ENCODE measurements at regions not wholly inside any gene's neighbourhood (a gene's known extent, or its start where the extent isn't known, plus 50 kb on each side); places are given as distances from the start of the nearest gene placed in this dataset.

GRCh38 chr2:224202281-224202865 lies 163.3 kb upstream of the SERPINE2 start:
- Mint-ChIP-seq H3K27ac (ENCODE audit: unreplicated experiment) (no peak overlapping the region), H3K27me3 (ENCODE audit: unreplicated experiment) (no peaks in the 10 kb centered on the region), H3K36me3 (ENCODE audit: unreplicated experiment) (no peaks in the 10 kb centered on the region), H3K4me3 (ENCODE audit: unreplicated experiment) (no peak overlapping the region), H3K9me3 (ENCODE audit: unreplicated experiment) (peaks cover 5% of the 10 kb centered on the region), H3K4me1 (ENCODE audit: unreplicated experiment) (no peaks in the 10 kb centered on the region)
- DNase-seq (ENCODE audit: extremely low spot score, unreplicated experiment) = no peak
- no peak for TF ChIP-seq CTCF (IDR thresholded peaks at IDR 0.05)

DNA sequence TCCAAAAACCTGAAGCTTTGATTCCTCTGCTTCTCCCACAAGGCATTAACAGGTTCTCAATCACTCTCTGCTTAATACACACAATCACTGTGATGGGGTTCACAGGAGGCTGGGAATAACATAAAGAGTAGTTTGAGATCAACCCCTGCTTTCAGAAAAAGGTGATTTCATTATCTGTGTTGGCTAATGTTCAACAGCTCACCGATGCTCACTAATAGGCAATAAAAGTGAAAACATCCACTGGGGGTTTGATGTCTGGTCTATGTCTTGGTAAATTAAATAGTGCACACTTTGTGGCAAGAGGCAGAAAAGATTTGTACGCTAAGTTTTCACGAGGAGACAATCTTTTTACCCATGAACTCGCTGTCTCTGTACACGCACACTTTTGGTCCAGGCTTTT lies 159.3 kb upstream of the SERPINE2 start:
- H3K9me3 Mint-ChIP-seq (ENCODE audit: unreplicated experiment) = peaks cover 14% of the 10 kb centered on the region

DNA sequence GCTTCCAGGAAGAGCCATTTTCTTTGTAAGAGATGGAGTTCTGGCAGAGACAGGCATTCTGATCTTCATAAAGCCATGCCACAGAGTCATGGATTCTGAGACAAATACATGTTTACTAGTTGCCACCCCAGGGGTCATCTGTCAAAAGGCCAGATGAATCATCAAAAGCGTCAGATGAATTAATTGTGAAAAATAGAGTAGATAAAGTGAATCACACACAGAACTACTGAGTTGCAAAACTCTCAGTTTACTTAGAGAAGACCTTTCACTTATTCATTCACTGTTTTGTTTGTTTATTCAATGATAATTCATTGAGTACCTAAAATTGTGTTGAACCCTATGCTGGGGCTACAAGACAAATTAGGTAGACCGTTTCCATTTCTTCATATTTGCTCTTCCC lies 157.7 kb upstream of the SERPINE2 start:
- no peak for DNase-seq (ENCODE audit: extremely low spot score, unreplicated experiment)
- no peak for TF ChIP-seq CTCF (IDR thresholded peaks at IDR 0.05)
- H3K27ac Mint-ChIP-seq (ENCODE audit: unreplicated experiment) = no peak overlapping the region
- H3K36me3 Mint-ChIP-seq (ENCODE audit: unreplicated experiment) = no peaks in the 10 kb centered on the region
- peaks cover 18% of the 10 kb centered on the region for H3K9me3 Mint-ChIP-seq (ENCODE audit: unreplicated experiment)
- no peaks in the 10 kb centered on the region for H3K4me1 Mint-ChIP-seq (ENCODE audit: unreplicated experiment)
- no peak overlapping the region for H3K4me3 Mint-ChIP-seq (ENCODE audit: unreplicated experiment)
- no peaks in the 10 kb centered on the region for H3K27me3 Mint-ChIP-seq (ENCODE audit: unreplicated experiment)

More for the DNA sequence above, 159.3 kb upstream of the SERPINE2 start:
- no peak for DNase-seq (ENCODE audit: extremely low spot score, unreplicated experiment)
- no peak for TF ChIP-seq CTCF (IDR thresholded peaks at IDR 0.05)
- no peaks in the 10 kb centered on the region for H3K27me3 Mint-ChIP-seq (ENCODE audit: unreplicated experiment)
- no peak overlapping the region for H3K27ac Mint-ChIP-seq (ENCODE audit: unreplicated experiment)
- no peaks in the 10 kb centered on the region for H3K4me1 Mint-ChIP-seq (ENCODE audit: unreplicated experiment)
- no peaks in the 10 kb centered on the region for H3K36me3 Mint-ChIP-seq (ENCODE audit: unreplicated experiment)
- no peak overlapping the region for H3K4me3 Mint-ChIP-seq (ENCODE audit: unreplicated experiment)

DNA sequence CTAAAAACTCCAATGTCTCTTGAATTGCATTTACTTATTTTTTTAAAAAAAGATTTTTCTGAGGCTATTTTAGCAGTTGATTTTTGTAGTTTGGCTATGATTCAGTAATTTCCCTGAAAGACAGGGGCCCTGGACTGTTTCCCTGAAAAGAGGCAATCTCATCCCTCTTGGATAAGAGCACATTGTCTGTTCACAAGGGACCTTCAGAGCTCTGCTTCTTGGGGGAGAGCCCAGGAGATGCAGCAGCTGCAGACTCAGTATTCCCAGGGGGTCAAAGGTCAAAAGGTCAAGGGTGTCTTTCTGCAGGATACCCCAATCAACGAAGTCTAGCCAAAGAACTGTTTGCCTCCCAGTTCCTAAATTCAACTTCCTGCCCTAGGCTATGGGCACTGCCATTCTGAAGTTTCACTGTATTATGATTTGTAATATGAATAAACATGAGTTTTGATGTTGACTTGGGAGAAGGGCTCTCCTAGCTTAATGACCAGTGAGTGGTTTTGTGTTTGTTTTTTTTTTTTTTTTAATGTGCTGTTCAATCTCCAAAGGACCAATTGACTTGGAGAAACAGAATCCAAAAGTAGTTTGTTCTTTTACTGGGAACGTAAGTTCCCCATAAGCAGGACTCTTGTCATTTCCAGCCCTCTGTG lies 157.0 kb upstream of the SERPINE2 start:
- H3K4me3 Mint-ChIP-seq (ENCODE audit: unreplicated experiment) = no peak overlapping the region
- no peaks in the 10 kb centered on the region for H3K36me3 Mint-ChIP-seq (ENCODE audit: unreplicated experiment)
- no peak for DNase-seq (ENCODE audit: extremely low spot score, unreplicated experiment)
- no peaks in the 10 kb centered on the region for H3K4me1 Mint-ChIP-seq (ENCODE audit: unreplicated experiment)
- H3K27ac Mint-ChIP-seq (ENCODE audit: unreplicated experiment) = no peak overlapping the region
- TF ChIP-seq CTCF (IDR thresholded peaks at IDR 0.05) = no peak
- no peaks in the 10 kb centered on the region for H3K27me3 Mint-ChIP-seq (ENCODE audit: unreplicated experiment)
- H3K9me3 Mint-ChIP-seq (ENCODE audit: unreplicated experiment) = peaks cover 18% of the 10 kb centered on the region

DNA sequence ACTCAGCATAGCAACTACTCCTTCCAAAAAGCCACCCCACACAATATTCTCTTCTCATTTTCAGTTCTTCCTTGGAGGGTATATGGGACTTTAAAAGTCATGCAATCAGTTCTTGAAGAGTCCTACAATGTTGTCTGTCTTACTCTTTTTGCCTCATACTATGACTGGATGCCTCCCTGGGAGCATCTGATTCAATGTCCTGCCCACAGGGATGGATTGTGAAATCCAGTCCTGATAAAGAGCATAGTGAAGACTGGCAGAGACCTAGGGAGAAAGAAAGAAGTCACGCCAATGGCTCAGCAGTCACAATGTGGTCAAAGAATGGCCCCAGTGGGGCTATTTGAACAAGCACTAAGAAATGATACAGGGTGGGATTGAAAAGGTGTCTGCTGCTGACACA lies 155.1 kb upstream of the SERPINE2 start:
- no peak overlapping the region for H3K4me3 Mint-ChIP-seq (ENCODE audit: unreplicated experiment)
- H3K27ac Mint-ChIP-seq (ENCODE audit: unreplicated experiment) = no peak overlapping the region
- no peak for TF ChIP-seq CTCF (IDR thresholded peaks at IDR 0.05)
- no peaks in the 10 kb centered on the region for H3K36me3 Mint-ChIP-seq (ENCODE audit: unreplicated experiment)
- peaks cover 18% of the 10 kb centered on the region for H3K9me3 Mint-ChIP-seq (ENCODE audit: unreplicated experiment)
- H3K4me1 Mint-ChIP-seq (ENCODE audit: unreplicated experiment) = no peaks in the 10 kb centered on the region
- no peak for DNase-seq (ENCODE audit: extremely low spot score, unreplicated experiment)
- H3K27me3 Mint-ChIP-seq (ENCODE audit: unreplicated experiment) = no peaks in the 10 kb centered on the region
